Muscle layer of colon (tissue), 2 donors: ENCODE measurements at regions not wholly inside any gene's neighbourhood (a gene's known extent, or its start where the extent isn't known, plus 50 kb on each side); places are given as distances from the start of the nearest gene placed in this dataset.

ENCODE experiments used
- H3K27ac ChIP-seq: one replicate; pipeline ENCODE4 v1.7.0; 2013; ENCODE audit warnings: low read depth, mild to moderate bottlenecking, low read length, moderate library complexity
- H3K27me3 ChIP-seq, 2 donors: one replicate each; pipeline ENCODE4 v1.7.0; 2013; ENCODE audit warnings: low read length in 2 of 2, mild to moderate bottlenecking in 2 of 2; ENCODE audit not compliant: insufficient read depth in 2 of 2, control insufficient read depth in 1 of 2
- H3K36me3 ChIP-seq: one replicate; pipeline ENCODE4 v1.7.0; 2013; ENCODE audit warnings: mild to moderate bottlenecking, low read length; ENCODE audit not compliant: insufficient read depth
- H3K4me1 ChIP-seq: one replicate; pipeline ENCODE4 v1.7.0; 2013; ENCODE audit warnings: mild to moderate bottlenecking, low read length; ENCODE audit not compliant: insufficient read depth
- H3K4me3 ChIP-seq, 2 donors: one replicate each; pipeline ENCODE4 v1.7.0; 2013; ENCODE audit warnings: low read length in 2 of 2, low read depth in 1 of 2, mild to moderate bottlenecking in 1 of 2, moderate library complexity in 1 of 2
- H3K9ac ChIP-seq: one replicate; pipeline ENCODE4 v1.7.0; 2013; ENCODE audit warnings: low read length
- H3K9me3 ChIP-seq: one replicate; pipeline ENCODE4 v1.7.0; 2013; ENCODE audit warnings: mild to moderate bottlenecking, low read length
- donor health status: abdominal sarcoma.
- donor health status: Adenocarcinoma of cecum.

DNA sequence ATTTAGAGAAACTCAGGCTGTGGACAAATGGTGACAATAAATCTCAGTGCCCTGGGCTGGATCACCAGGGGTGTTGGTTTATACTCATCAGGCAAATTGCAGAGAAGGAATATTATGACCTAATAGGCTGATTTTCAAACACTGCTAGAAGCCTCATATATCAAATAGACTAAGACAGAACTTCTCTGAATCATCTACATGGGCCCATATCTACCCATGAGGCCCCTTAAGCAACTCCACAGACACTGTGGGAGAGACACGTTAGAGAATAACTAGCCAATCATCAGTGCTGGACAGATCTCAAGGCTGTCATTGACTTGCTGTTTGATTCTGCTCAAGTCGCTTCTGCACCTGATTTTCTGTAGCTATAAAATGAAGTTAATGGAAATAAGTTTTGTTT lies 545.8 kb downstream of the SOX6 start:
- H3K27ac ChIP-seq: no peak overlapping the region

GRCh38 chr11:15815246-15816195 lies 540.8 kb downstream of the SOX6 start:
- Histone ChIP-seq H3K4me3 (no peak overlapping the region), H3K27me3 (no peaks in the 10 kb centered on the region), H3K9me3 (no peaks in the 10 kb centered on the region), H3K4me1 (peaks cover 38% of the 10 kb centered on the region), H3K27ac (no peak overlapping the region), H3K9ac (no peak overlapping the region), H3K36me3 (no peaks in the 10 kb centered on the region)

More for the DNA sequence above, 545.8 kb downstream of the SOX6 start:
- Histone ChIP-seq H3K9ac (no peak overlapping the region), H3K36me3 (no peaks in the 10 kb centered on the region), H3K9me3 (no peaks in the 10 kb centered on the region), H3K27me3 (no peaks in the 10 kb centered on the region), H3K4me1 (peaks cover 4% of the 10 kb centered on the region), H3K4me3 (no peak overlapping the region)

DNA sequence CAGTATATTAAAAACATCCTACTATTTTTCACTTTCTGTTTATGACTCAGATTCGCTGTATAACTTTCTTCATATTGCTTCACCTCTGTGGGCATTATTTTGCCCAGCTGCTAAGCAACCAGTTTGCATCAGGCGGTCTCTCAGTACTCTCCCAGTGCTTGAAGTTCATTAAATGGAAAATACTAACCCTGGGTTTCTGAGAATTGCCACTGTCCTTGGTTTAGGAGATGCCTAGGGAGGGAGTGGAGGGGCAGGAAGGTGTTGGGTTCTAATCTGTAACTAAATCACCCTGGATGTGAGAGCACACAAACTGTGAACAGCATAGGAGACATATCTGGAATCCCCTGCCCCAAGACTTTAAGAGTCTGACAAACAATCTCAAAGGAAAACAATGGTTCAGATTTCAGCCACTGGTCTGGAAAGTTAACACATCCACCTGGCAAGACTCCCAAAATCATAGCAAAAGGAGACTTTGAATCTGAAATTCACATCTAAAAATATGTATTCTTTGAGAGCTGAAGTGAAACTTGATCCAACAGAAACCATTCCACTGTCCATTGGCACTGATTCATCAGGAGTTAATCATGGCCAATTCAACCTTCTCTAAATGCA lies 540.0 kb downstream of the SOX6 start:
- H3K36me3 ChIP-seq: no peaks in the 10 kb centered on the region
- H3K27ac ChIP-seq: no peak overlapping the region
- no peak overlapping the region for H3K9ac ChIP-seq
- H3K4me3 ChIP-seq: no peak overlapping the region
- no peaks in the 10 kb centered on the region for H3K27me3 ChIP-seq
- H3K9me3 ChIP-seq: no peaks in the 10 kb centered on the region
- H3K4me1 ChIP-seq: peaks cover 38% of the 10 kb centered on the region

GRCh38 chr11:15817001-15817400 lies 539.3 kb downstream of the SOX6 start:
- Histone ChIP-seq H3K4me1 (peaks cover 38% of the 10 kb centered on the region), H3K9me3 (no peaks in the 10 kb centered on the region), H3K27ac (no peak overlapping the region), H3K36me3 (no peaks in the 10 kb centered on the region), H3K9ac (no peak overlapping the region), H3K27me3 (no peaks in the 10 kb centered on the region), H3K4me3 (no peak overlapping the region)

- no peak overlapping the region for H3K4me3 ChIP-seq
- H3K4me1 ChIP-seq: peaks cover 38% of the 10 kb centered on the region
- no peaks in the 10 kb centered on the region for H3K27me3 ChIP-seq
- no peaks in the 10 kb centered on the region for H3K9me3 ChIP-seq
- no peaks in the 10 kb centered on the region for H3K36me3 ChIP-seq
- no peak overlapping the region for H3K9ac ChIP-seq
- no peak overlapping the region for H3K27ac ChIP-seq
Measured at GRCh38 chr11:15818132-15818842, 538.1 kb downstream of the SOX6 start.

- Histone ChIP-seq H3K4me3 (no peak overlapping the region), H3K36me3 (no peaks in the 10 kb centered on the region), H3K27ac (no peak overlapping the region), H3K9ac (no peak overlapping the region), H3K4me1 (peaks cover 38% of the 10 kb centered on the region), H3K9me3 (no peaks in the 10 kb centered on the region), H3K27me3 (no peaks in the 10 kb centered on the region)
Measured at GRCh38 chr11:15819679-15820286, 536.6 kb downstream of the SOX6 start.

DNA sequence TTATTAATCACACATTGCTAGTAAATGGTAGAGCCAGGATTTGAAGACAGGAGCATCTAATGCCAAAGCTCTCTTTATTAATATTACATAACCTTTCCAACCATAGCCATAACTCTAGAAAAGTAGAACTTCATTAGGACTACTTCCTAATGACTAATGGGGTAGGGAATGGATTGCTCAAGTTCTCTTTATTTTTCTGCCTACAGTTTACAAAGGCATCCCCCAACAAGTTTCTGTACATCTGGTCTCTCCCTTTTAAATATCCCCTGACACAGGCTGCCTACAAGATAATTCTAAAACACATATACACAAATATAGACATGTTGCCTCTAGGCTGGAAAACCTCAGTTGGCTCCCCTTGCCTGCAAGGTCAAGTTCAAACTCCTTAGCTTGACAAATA lies 534.9 kb downstream of the SOX6 start:
- Histone ChIP-seq H3K27ac (no peak overlapping the region), H3K4me1 (peaks cover 25% of the 10 kb centered on the region), H3K36me3 (no peaks in the 10 kb centered on the region), H3K4me3 (no peak overlapping the region), H3K9ac (no peak overlapping the region), H3K27me3 (no peaks in the 10 kb centered on the region), H3K9me3 (no peaks in the 10 kb centered on the region)

GRCh38 chr11:15824060-15824459 lies 532.3 kb downstream of the SOX6 start:
- Histone ChIP-seq H3K4me3 (no peak overlapping the region), H3K9me3 (no peaks in the 10 kb centered on the region), H3K9ac (no peak overlapping the region), H3K27me3 (no peaks in the 10 kb centered on the region), H3K4me1 (peaks cover 11% of the 10 kb centered on the region), H3K36me3 (no peaks in the 10 kb centered on the region), H3K27ac (no peak overlapping the region)

GRCh38 chr11:15825976-15826650 lies 530.2 kb downstream of the SOX6 start:
- Histone ChIP-seq H3K36me3 (no peaks in the 10 kb centered on the region), H3K27ac (no peak overlapping the region), H3K4me3 (no peak overlapping the region), H3K9me3 (no peaks in the 10 kb centered on the region), H3K9ac (no peak overlapping the region), H3K27me3 (no peaks in the 10 kb centered on the region), H3K4me1 (no peaks in the 10 kb centered on the region)

DNA sequence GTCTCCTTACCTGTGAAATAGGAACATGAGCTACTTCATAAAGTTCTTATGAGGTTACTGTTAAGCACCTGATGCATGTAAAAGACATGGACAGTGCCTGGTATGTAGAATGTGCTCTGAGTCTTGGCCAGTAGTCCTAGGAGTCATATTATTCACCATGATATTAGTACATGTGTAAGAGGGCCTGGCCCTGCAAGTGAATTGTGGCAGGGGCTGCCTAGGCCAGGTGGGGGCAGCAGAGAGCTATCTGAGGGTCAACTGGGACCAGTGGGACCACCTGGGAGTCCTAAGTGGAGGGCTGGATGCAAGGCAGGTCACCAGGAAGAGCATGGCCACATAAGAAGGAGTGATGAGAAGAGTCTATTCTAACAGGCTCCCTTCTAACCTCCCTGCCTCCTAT lies 529.5 kb downstream of the SOX6 start:
- H3K27ac ChIP-seq: no peak overlapping the region
- no peaks in the 10 kb centered on the region for H3K9me3 ChIP-seq
- no peak overlapping the region for H3K9ac ChIP-seq
- H3K4me1 ChIP-seq: no peaks in the 10 kb centered on the region
- H3K4me3 ChIP-seq: no peak overlapping the region
- no peaks in the 10 kb centered on the region for H3K27me3 ChIP-seq
- no peaks in the 10 kb centered on the region for H3K36me3 ChIP-seq
